ENCODE measurements at regions not wholly inside any gene's neighbourhood (a gene's known extent, or its start where the extent isn't known, plus 50 kb on each side); places are given as distances from the start of the nearest gene placed in this dataset.
"Not testable (repeated sequence)": the region's sequence is repeated elsewhere in the genome, so short reads cannot be mapped to it uniquely, and the experiment has no call there.

DNA sequence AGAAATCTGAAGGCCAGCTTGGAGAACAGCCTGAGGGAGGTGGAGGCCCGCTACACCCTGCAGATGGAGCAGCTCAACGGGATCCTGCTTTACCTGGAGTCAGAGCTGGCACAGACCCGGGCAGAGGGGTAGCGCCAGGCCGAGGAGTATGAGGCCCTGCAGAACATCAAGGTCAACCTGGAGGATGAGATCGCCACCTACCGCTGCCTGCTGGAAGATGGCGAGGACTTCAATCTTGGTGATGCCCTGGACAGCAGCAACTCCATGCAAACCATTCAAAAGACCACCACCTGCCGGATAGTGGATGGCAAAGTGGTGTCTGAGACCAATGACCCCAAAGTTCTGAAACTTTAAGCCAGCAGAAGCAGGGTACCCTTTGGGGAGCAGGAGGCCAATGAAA lies 318.4 kb downstream of the ZFHX3 start:
- H3K4me3 Mint-ChIP-seq; H3K27ac Mint-ChIP-seq; H3K4me1 Mint-ChIP-seq (ENCODE audit: low read depth): not testable (repeated sequence)

DNA sequence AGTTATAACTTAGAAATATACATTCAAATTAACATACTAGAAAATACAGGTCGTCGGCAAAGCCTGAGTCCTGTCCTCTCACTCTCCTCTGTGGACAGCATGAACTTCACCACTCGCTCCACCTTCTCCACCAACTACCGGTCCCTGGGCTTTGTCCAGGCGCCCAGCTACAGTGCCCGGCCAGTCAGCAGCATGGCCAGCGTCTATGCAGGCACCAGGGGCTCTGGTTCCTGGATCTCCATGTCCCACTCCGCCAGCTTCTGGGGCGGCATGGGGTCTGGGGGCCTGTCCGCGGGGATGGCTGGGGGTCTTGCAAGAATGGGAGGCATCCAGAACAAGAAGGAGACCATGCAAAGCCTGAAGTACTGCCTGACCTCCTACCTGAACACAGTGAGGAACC lies 319.4 kb downstream of the ZFHX3 start:
- H3K27ac Mint-ChIP-seq, result no peak overlapping the region
- no peak overlapping the region for H3K4me3 Mint-ChIP-seq
- H3K36me3 Mint-ChIP-seq (ENCODE audit: low read depth), result peaks cover 5% of the 10 kb centered on the region
- no peaks in the 10 kb centered on the region for H3K9me3 Mint-ChIP-seq
- no peaks in the 10 kb centered on the region for H3K27me3 Mint-ChIP-seq (ENCODE audit: insufficient read depth)
- no peak for DNase-seq
- TF ChIP-seq, protein P1, sequence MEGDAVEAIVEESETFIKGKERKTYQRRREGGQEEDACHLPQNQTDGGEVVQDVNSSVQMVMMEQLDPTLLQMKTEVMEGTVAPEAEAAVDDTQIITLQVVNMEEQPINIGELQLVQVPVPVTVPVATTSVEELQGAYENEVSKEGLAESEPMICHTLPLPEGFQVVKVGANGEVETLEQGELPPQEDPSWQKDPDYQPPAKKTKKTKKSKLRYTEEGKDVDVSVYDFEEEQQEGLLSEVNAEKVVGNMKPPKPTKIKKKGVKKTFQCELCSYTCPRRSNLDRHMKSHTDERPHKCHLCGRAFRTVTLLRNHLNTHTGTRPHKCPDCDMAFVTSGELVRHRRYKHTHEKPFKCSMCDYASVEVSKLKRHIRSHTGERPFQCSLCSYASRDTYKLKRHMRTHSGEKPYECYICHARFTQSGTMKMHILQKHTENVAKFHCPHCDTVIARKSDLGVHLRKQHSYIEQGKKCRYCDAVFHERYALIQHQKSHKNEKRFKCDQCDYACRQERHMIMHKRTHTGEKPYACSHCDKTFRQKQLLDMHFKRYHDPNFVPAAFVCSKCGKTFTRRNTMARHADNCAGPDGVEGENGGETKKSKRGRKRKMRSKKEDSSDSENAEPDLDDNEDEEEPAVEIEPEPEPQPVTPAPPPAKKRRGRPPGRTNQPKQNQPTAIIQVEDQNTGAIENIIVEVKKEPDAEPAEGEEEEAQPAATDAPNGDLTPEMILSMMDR (IDR thresholded peaks at IDR 0.05), result no peak
- peaks cover 7% of the 10 kb centered on the region for H3K4me1 Mint-ChIP-seq (ENCODE audit: low read depth)

More for the DNA sequence above, 318.4 kb downstream of the ZFHX3 start:
- not testable (repeated sequence) for H3K27me3 Mint-ChIP-seq (ENCODE audit: insufficient read depth); H3K9me3 Mint-ChIP-seq; DNase-seq
- peaks cover 15% of the 10 kb centered on the region for H3K36me3 Mint-ChIP-seq (ENCODE audit: low read depth)

DNA sequence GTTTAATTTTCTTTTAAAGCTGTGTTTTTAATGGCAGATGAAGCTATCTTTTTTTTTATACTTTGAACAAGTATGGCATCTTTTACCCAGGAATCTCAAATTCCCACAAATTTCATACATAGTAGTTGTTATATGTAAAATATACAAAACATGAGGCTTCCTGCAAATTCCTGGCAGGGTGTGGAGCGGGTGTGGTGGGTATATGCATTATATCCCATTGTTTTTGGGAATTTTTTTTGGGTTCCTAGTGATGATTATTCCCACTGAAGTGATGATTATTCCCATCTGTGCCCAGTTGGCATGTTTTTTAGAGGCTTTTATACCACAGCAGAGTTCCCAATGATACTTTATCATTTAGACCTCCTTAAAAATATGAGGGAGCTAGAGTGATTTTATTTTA lies 320.4 kb downstream of the ZFHX3 start:
- no peak for DNase-seq
- Mint-ChIP-seq H3K4me1 (ENCODE audit: low read depth) (peaks cover 10% of the 10 kb centered on the region), H3K27me3 (ENCODE audit: insufficient read depth) (no peaks in the 10 kb centered on the region), H3K36me3 (ENCODE audit: low read depth) (peaks cover 5% of the 10 kb centered on the region; the same call in 1 of the 2 replicates), H3K27ac (no peak overlapping the region), H3K9me3 (no peaks in the 10 kb centered on the region), H3K4me3 (no peak overlapping the region)
- TF ChIP-seq, protein P1 (IDR thresholded peaks at IDR 0.05), result no peak

DNA sequence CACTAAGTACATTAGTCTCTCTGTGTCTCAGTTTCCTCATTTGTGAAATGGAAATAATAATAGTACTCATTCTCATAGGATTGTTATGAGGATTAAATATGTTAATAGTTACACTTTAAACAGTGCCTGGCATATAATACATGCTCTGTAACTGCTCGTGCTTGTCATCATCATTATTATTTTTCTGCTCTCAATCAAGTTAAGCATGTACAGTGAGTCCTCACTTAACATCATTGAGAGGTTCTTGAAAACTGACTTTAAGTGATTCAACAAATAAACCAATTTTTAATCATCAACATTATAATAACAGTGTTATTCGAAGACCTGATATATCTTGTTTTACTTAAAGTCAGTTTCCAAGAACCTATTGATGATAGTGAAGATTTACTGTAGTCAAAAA lies 322.3 kb downstream of the ZFHX3 start:
- TF ChIP-seq, protein P1 (IDR thresholded peaks at IDR 0.05), result no peak
- Mint-ChIP-seq H3K36me3 (ENCODE audit: low read depth) (no peaks in the 10 kb centered on the region), H3K27me3 (ENCODE audit: insufficient read depth) (no peaks in the 10 kb centered on the region), H3K9me3 (no peaks in the 10 kb centered on the region), H3K4me1 (ENCODE audit: low read depth) (peaks cover 10% of the 10 kb centered on the region), H3K4me3 (no peak overlapping the region), H3K27ac (no peak overlapping the region)
- DNase-seq, result no peak

DNA sequence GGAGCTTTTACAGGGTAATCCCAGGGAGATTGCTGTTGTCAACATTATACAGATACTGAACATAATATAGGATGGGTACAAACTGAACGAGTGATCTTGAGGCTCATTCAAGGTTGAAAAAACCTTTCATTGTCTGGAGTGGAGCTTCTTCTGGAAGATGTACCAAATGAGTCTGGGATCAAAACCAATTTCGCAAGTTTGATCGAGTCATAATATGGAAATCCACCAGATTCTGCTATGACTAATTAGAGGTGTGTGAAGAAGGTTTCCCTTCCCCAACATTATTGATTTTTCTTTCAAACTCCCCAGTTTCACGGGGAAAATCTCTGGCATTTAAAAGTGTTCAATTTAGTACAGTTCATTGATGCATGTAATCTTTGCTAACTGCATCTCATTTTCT lies 324.1 kb downstream of the ZFHX3 start:
- TF ChIP-seq, protein P1 (IDR thresholded peaks at IDR 0.05), result no peak
- H3K27ac Mint-ChIP-seq, result no peak overlapping the region
- DNase-seq, result peak; percentile 4

DNA sequence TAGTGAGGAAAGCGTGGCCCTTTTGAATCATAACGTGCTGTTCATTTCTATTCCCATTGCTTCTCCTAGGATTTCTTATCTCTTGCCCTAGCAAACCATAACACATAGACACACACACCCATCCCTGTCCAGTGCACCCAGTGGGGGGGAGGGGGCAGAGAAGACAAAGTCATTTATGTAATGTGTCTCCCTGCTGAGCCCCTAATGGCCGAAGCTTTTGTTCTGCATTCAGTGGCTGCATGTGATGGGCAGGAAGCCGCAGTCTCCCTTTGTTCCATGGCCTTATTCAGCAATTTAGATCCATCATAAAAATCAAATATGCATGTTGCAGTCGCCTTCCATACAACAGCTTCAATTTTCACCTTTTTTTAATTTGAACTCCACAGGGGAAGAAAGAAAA lies 325.4 kb downstream of the ZFHX3 start:
- TF ChIP-seq, protein P1 (IDR thresholded peaks at IDR 0.05), result no peak
- DNase-seq, result no peak
- H3K27ac Mint-ChIP-seq, result no peak overlapping the region
- no peaks in the 10 kb centered on the region for H3K27me3 Mint-ChIP-seq (ENCODE audit: insufficient read depth)
- no peaks in the 10 kb centered on the region for H3K36me3 Mint-ChIP-seq (ENCODE audit: low read depth)
- H3K4me1 Mint-ChIP-seq (ENCODE audit: low read depth), result peaks cover 10% of the 10 kb centered on the region
- no peak overlapping the region for H3K4me3 Mint-ChIP-seq
- H3K9me3 Mint-ChIP-seq, result no peaks in the 10 kb centered on the region

More for the DNA sequence above, 324.1 kb downstream of the ZFHX3 start:
- Mint-ChIP-seq H3K36me3 (ENCODE audit: low read depth) (no peaks in the 10 kb centered on the region), H3K9me3 (no peaks in the 10 kb centered on the region), H3K4me1 (ENCODE audit: low read depth) (peaks cover 10% of the 10 kb centered on the region), H3K27me3 (ENCODE audit: insufficient read depth) (no peaks in the 10 kb centered on the region), H3K4me3 (no peak overlapping the region)

Measured in HFFc6 (cell line).